Colonic mucosa (tissue), 4 donors: ENCODE measurements at regions not wholly inside any gene's neighbourhood (a gene's known extent, or its start where the extent isn't known, plus 50 kb on each side); places are given as distances from the start of the nearest gene placed in this dataset.

Experiments
- DNase-seq: peaks from one replicate; pipeline ENCODE4 v3.0.0-alpha.2; 2020
- H3K27ac ChIP-seq: fragments of 200-600 bp; one replicate; pipeline ENCODE4 v1.8.0; 2021
- H3K27me3 ChIP-seq: fragments of 200-600 bp; one replicate; pipeline ENCODE4 v1.8.0; 2021
- H3K36me3 ChIP-seq: fragments of 200-600 bp; one replicate; pipeline ENCODE4 v1.8.0; 2021
- H3K4me1 ChIP-seq: fragments of 200-600 bp; one replicate; pipeline ENCODE4 v1.8.0; 2021; ENCODE audit warnings: mild to moderate bottlenecking
- H3K4me3 ChIP-seq: fragments of 200-600 bp; one replicate; pipeline ENCODE4 v1.8.0; 2021
- H3K9ac ChIP-seq, 2 donors: one replicate each; pipeline ENCODE4 v1.7.0; 2013; ENCODE audit warnings: control low read depth in 2 of 2, low read depth in 2 of 2, low read length in 2 of 2
- H3K9me3 ChIP-seq: fragments of 200-600 bp; one replicate; pipeline ENCODE4 v1.8.0; 2021
- intact Hi-C: fragments of 100-400 bp; cut with DNase I; formaldehyde crosslinking; loops from one replicate; pipeline ENCODE4 v1.14.1; 2022
- TF ChIP-seq, protein P1 (sequence below): fragments of 200-600 bp; IDR thresholded peaks from one replicate; pipeline ENCODE4 v1.8.0; 2022; ENCODE audit warnings: antibody characterized with exemption, mild to moderate bottlenecking
- donor health status: healthy.
- donor health status: DM: no; HTN: no; CAD: no.
- donor health status: DM: no; HTN: no; CAD: no.

DNA sequence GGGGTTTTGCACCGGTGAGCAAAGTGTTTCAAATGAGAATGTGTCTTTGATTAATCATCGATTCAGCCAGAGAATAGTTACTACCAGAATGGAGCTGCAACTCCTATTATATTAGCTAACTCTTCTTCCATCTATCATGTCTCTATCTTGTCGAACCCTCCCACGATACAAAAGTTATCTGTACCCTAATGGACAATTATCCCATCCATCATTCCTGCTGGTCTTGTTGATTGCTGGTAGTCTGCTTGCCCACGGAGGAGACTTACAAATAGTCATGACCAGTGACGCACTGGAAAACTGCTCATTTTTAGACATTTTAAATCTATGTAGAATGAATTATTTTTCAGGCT is 67.5 kb downstream of the RTL9 start:
- Histone ChIP-seq H3K4me1 (no peaks in the 10 kb centered on the region), H3K4me3 (no peak overlapping the region), H3K9me3 (no peaks in the 10 kb centered on the region), H3K27ac (no peak overlapping the region), H3K27me3 (no peaks in the 10 kb centered on the region), H3K9ac (no peak overlapping the region), H3K36me3 (no peaks in the 10 kb centered on the region)
- TF ChIP-seq, protein P1, sequence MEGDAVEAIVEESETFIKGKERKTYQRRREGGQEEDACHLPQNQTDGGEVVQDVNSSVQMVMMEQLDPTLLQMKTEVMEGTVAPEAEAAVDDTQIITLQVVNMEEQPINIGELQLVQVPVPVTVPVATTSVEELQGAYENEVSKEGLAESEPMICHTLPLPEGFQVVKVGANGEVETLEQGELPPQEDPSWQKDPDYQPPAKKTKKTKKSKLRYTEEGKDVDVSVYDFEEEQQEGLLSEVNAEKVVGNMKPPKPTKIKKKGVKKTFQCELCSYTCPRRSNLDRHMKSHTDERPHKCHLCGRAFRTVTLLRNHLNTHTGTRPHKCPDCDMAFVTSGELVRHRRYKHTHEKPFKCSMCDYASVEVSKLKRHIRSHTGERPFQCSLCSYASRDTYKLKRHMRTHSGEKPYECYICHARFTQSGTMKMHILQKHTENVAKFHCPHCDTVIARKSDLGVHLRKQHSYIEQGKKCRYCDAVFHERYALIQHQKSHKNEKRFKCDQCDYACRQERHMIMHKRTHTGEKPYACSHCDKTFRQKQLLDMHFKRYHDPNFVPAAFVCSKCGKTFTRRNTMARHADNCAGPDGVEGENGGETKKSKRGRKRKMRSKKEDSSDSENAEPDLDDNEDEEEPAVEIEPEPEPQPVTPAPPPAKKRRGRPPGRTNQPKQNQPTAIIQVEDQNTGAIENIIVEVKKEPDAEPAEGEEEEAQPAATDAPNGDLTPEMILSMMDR = no peak
- intact Hi-C loops = no loop called here
- DNase-seq = no peak

DNA sequence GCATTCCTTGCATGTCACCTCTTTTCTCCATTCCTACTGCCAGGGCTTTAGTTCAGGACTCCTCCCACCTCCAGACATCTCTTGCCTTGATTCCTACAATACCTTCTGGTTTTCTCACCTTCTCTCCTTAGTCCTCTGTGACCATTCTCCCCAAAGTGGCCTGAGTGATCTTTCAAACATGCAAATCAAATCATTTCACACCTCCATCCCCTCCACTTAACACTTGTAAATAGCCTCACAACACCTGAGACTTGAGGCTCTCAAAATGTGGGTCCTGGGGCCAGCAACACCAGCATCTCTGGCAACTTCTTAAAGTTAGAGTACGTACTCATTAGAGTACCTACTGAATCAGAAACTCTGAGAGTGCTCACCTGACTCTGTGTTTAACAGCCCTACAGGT is 68.4 kb downstream of the RTL9 start:
- TF ChIP-seq, protein P1 = no peak
- DNase-seq = no peak
- Histone ChIP-seq H3K27ac (no peak overlapping the region), H3K9ac (no peak overlapping the region), H3K27me3 (no peaks in the 10 kb centered on the region), H3K4me3 (no peak overlapping the region), H3K36me3 (no peaks in the 10 kb centered on the region), H3K9me3 (no peaks in the 10 kb centered on the region), H3K4me1 (no peaks in the 10 kb centered on the region)
- intact Hi-C loops = no loop called here

DNA sequence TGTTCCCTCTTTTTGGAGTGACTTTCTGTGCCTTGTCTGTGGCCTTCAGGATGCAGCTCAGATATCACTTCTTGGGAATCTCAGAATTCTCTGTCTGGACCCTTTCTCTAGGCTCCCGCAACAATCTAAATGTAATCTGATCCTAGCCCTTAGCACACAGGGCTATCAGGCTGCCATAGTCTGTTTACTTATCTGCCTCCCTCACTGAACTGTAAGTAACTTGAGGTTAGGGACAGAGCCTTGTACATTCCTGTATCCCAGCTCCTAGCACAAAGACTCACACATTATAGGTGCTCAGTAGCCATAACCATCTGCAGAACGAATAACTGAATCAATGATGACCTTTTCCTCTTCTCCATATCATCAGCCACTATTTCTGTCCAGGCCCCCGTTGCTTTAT is 69.5 kb downstream of the RTL9 start:
- H3K9me3 ChIP-seq = no peaks in the 10 kb centered on the region
- H3K27ac ChIP-seq = no peak overlapping the region
- H3K4me1 ChIP-seq = no peaks in the 10 kb centered on the region
- H3K27me3 ChIP-seq = no peaks in the 10 kb centered on the region
- TF ChIP-seq, protein P1 = no peak
- no peak overlapping the region for H3K9ac ChIP-seq
- intact Hi-C loops = no loop called here
- no peak for DNase-seq
- H3K4me3 ChIP-seq = no peak overlapping the region
- H3K36me3 ChIP-seq = no peaks in the 10 kb centered on the region

- Histone ChIP-seq H3K9ac (no peak overlapping the region), H3K4me1 (no peaks in the 10 kb centered on the region), H3K27ac (no peak overlapping the region), H3K36me3 (no peaks in the 10 kb centered on the region), H3K27me3 (no peaks in the 10 kb centered on the region), H3K9me3 (no peaks in the 10 kb centered on the region), H3K4me3 (no peak overlapping the region)
- intact Hi-C loops = no loop called here
- TF ChIP-seq, protein P1 = no peak
- DNase-seq = no peak
Measured at GRCh38 chrX:110430293-110431076, 71.8 kb downstream of the RTL9 start.

DNA sequence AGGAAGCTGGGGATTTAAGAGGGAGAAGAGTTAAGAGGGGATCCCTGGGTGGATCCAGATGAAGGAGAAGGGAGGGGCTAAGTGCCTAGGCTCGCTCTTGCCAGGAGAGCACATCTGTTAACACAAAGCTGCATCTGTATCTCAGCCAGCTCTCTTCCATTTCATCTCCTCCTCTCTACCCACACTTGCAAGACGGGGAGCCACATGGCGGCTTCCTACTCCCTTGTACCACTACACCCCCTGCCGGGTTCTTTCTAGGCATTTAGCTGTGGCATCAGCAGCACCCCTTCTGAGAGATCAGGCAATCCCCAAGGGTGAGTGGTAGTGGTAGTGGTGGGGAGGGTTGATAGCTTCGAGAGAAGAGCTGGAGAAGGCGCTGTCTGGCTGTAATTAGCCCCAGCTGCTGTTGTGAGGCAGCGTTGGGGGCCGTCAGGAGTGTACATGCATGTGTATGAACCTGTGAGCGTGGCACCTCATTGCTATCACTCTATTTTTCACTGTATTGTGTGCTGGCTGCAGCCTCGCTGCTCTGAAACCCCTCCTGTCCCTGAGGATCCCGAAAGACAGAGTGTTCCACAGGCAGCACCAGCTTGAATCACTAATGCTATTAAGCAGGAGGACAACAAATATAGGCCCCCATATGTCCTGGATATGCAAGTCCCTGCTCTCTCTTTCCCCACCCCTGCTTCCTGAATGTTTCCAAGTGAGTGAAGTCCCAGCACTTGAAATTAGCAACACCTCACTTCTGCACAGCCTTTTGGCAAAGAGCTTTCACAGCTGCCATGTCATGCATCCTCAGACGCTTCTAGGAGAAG is 73.7 kb downstream of the RTL9 start:
- no peak overlapping the region for H3K4me3 ChIP-seq
- H3K36me3 ChIP-seq = no peaks in the 10 kb centered on the region
- TF ChIP-seq, protein P1 = no peak
- H3K4me1 ChIP-seq = no peaks in the 10 kb centered on the region
- H3K27me3 ChIP-seq = no peaks in the 10 kb centered on the region
- intact Hi-C loops = no loop called here
- H3K27ac ChIP-seq = no peak overlapping the region
- H3K9ac ChIP-seq = no peak overlapping the region
- no peak for DNase-seq
- H3K9me3 ChIP-seq = no peaks in the 10 kb centered on the region
